ENCODE measurements at regions not wholly inside any gene's neighbourhood (a gene's known extent, or its start where the extent isn't known, plus 50 kb on each side); places are given as distances from the start of the nearest gene placed in this dataset.
A peak's percentile ranks its signal among the peaks of the same experiment; 100 is the strongest.

DNA sequence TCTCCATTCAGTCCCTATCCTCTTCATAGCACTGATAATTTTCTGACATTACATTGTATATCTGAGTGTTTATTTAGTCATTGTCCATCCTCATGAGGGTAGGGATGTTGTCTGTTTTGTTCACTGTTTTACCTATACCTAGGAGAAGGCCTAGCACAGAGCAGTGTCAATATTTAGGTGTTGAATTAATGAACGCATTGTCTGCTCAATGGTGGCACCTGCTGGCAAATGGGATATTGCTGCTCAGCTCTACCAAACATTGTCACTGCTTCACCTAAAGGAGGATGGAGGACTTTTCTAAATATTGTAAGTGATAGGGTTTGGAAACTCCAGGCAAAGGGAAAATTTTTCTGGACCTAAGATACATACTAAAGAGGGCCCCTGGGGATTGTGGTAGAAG, 243.9 kb downstream of the RRAGC start:
- DNase-seq (ENCODE audit: low read depth), result no peak
- TF ChIP-seq CTCF (IDR thresholded peaks at IDR 0.05; ENCODE audit: insufficient read depth, low read length, severe bottlenecking), result peak; percentile 14
- Histone ChIP-seq H3K4me3 (ENCODE audit: low read depth, low read length) (no peak overlapping the region), H3K27me3 (ENCODE audit: control insufficient read depth, insufficient read depth, low read length) (peaks cover 3% of the 10 kb centered on the region), H3K36me3 (ENCODE audit: control insufficient read depth, insufficient read depth, low read length) (no peaks in the 10 kb centered on the region)
- FAIRE-seq, result no peak

DNA sequence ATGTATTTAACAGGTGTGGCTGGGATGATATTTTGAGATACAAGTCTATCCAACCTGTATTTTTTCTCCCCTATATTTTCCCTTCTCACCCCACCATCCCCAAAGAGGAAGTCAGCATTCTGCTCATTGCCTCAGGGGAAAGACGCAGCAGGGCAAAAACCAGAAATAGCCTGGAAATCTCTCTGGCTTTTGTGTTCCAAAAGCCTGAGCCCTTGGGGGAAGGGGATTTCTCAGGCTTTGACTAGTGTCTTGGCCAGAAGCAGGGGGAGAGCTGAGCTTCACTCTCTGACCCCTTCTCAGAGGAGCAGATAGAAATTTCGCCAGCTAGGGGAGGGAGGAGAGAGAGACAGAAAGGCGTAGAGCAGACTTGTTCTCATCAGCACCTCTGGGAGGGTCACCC, 244.7 kb downstream of the RRAGC start:
- TF ChIP-seq CTCF (IDR thresholded peaks at IDR 0.05; ENCODE audit: insufficient read depth, low read length, severe bottlenecking), result no peak
- peaks cover 3% of the 10 kb centered on the region for H3K27me3 ChIP-seq (ENCODE audit: control insufficient read depth, insufficient read depth, low read length)
- H3K4me3 ChIP-seq (ENCODE audit: low read depth, low read length), result no peak overlapping the region
- no peaks in the 10 kb centered on the region for H3K36me3 ChIP-seq (ENCODE audit: control insufficient read depth, insufficient read depth, low read length)
- FAIRE-seq (no peak), DNase-seq (ENCODE audit: low read depth) (no peak)

DNA sequence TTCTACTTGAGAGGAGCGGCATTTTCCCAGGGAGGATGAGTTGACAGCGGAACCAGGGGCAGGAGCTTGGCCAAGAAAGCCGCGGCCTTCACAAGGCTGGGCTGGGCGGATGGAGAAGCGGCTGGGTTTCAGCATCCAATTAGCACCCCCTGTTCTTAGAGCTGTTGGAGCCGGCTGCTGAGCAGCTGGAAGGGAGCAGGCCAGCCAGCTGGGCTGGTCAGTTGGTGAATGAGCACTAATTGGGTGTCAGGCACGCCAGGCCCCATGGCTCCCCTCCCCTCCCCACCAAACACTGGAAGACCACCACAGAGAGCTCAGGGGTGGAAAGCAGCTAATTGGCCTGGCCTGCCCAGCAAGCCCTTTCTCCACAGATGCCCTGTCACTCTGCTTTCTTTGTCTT, 245.6 kb downstream of the RRAGC start:
- peaks cover 3% of the 10 kb centered on the region for H3K27me3 ChIP-seq (ENCODE audit: control insufficient read depth, insufficient read depth, low read length)
- no peak for FAIRE-seq
- no peak for TF ChIP-seq CTCF (IDR thresholded peaks at IDR 0.05; ENCODE audit: insufficient read depth, low read length, severe bottlenecking)
- no peak for DNase-seq (ENCODE audit: low read depth)
- H3K36me3 ChIP-seq (ENCODE audit: control insufficient read depth, insufficient read depth, low read length), result no peaks in the 10 kb centered on the region
- H3K4me3 ChIP-seq (ENCODE audit: low read depth, low read length), result no peak overlapping the region

GRCh38 chr1:38612951-38613350, 246.6 kb downstream of the RRAGC start:
- Histone ChIP-seq H3K27me3 (ENCODE audit: control insufficient read depth, insufficient read depth, low read length) (peaks cover 2% of the 10 kb centered on the region), H3K36me3 (ENCODE audit: control insufficient read depth, insufficient read depth, low read length) (no peaks in the 10 kb centered on the region), H3K4me3 (ENCODE audit: low read depth, low read length) (no peak overlapping the region)
- TF ChIP-seq CTCF (IDR thresholded peaks at IDR 0.05; ENCODE audit: insufficient read depth, low read length, severe bottlenecking), result no peak
- FAIRE-seq, result peak; percentile 91
- DNase-seq (ENCODE audit: low read depth), result no peak

DNA sequence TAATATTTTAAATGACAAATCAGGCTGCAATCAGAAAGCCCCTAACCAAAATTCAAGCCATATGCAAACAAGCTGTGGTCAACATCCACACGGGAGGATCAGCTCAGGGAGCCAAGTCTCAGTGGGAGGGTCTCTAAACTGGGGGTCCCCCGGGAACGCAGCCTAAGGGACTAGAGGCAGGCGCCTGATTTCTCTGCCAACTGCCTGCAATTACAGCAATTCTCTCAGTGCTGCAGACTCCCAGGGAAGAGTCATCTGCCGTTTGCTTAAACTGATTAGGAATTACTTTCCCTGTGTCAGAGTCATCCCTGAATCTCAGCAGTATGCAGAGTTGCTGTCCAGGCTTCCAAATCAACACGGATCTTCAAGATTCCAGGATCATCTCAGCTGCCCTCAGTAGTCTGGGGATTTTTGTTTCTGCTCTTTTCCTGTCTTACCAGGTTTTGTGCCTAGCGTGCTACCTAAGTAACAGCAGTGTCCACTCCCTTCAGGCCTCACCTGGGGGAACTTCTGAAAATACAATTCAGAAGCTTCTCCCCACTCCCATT, 247.8 kb downstream of the RRAGC start:
- peak; percentile 68 for FAIRE-seq
- TF ChIP-seq CTCF (IDR thresholded peaks at IDR 0.05; ENCODE audit: insufficient read depth, low read length, severe bottlenecking), result no peak
- Histone ChIP-seq H3K4me3 (ENCODE audit: low read depth, low read length) (no peak overlapping the region), H3K27me3 (ENCODE audit: control insufficient read depth, insufficient read depth, low read length) (no peaks in the 10 kb centered on the region), H3K36me3 (ENCODE audit: control insufficient read depth, insufficient read depth, low read length) (no peaks in the 10 kb centered on the region)
- DNase-seq (ENCODE audit: low read depth), result no peak
